Uterus (tissue), 2 donors: ENCODE measurements at regions not wholly inside any gene's neighbourhood (a gene's known extent, or its start where the extent isn't known, plus 50 kb on each side); places are given as distances from the start of the nearest gene placed in this dataset.

Experiments used
- CTCF ChIP-seq, 4 experiments: fragments of 200-600 bp in 2 of 4; fragments of 450-650 bp in 2 of 4; sonication (generic) in 2 of 4; IDR thresholded peaks; one replicate each; pipeline ENCODE4 v1.5.1; 2016 to 2019; ENCODE audit warnings: antibody characterized with exemption in 4 of 4, mild to moderate bottlenecking in 2 of 4, moderate library complexity in 1 of 4
- POLR2A ChIP-seq, 2 donors: fragments of 450-650 bp; IDR thresholded peaks; one replicate each; pipeline ENCODE4 v1.6.1; 2016; ENCODE audit warnings: antibody characterized with exemption in 2 of 2, mild to moderate bottlenecking in 1 of 2, moderate library complexity in 1 of 2

- no peak for TF ChIP-seq CTCF (IDR thresholded peaks at IDR 0.05)
- no peak for TF ChIP-seq POLR2A (IDR thresholded peaks at IDR 0.05)
These were observed 1454.8 kb downstream of the FSTL5 start for GRCh38 chr4:160709026-160709425.
